Central memory CD4-positive, alpha-beta T cell (primary cell): ENCODE measurements at regions not wholly inside any gene's neighbourhood (a gene's known extent, or its start where the extent isn't known, plus 50 kb on each side); places are given as distances from the start of the nearest gene placed in this dataset.

ENCODE experiments used
- DNase-seq: peaks from one replicate; pipeline ENCODE4 v3.0.0; 2022

- DNase-seq: no peak
Observed at GRCh38 chr10:92792661-92793060, 55.7 kb upstream of the EXOC6 start.
